ENCODE measurements at regions not wholly inside any gene's neighbourhood (a gene's known extent, or its start where the extent isn't known, plus 50 kb on each side); places are given as distances from the start of the nearest gene placed in this dataset.
"Not testable (repeated sequence)": the region's sequence is repeated elsewhere in the genome, so short reads cannot be mapped to it uniquely, and the experiment has no call there.

GRCh38 chr3:82002491-82002890 is 241.0 kb upstream of the GBE1 start:
- H3K9ac ChIP-seq (ENCODE audit: low read depth, low read length), result no peak overlapping the region
- no peak overlapping the region for H3K4me3 ChIP-seq (ENCODE audit: low read length)
- H3K9me3 ChIP-seq (replicated peaks; ENCODE audit: low read length), result no peaks in the 10 kb centered on the region
- H3K36me3 ChIP-seq (ENCODE audit: insufficient read depth, low read length), result no peaks in the 10 kb centered on the region
- no peak overlapping the region for H3K4me2 ChIP-seq (ENCODE audit: low read length)
- H3K27me3 ChIP-seq (ENCODE audit: control insufficient read depth, insufficient read depth, low read length), result no peaks in the 10 kb centered on the region
- peaks cover 22% of the 10 kb centered on the region for H3K4me1 ChIP-seq (ENCODE audit: control insufficient read depth, insufficient read depth, low read length)

GRCh38 chr3:82001276-82001923 is 240.0 kb upstream of the GBE1 start:
- peaks cover 21% of the 10 kb centered on the region for H3K4me1 ChIP-seq (ENCODE audit: control insufficient read depth, insufficient read depth, low read length)
- H3K4me2 ChIP-seq (ENCODE audit: low read length), result no peak overlapping the region
- no peak overlapping the region for H3K4me3 ChIP-seq (ENCODE audit: low read length)
- H3K9ac ChIP-seq (ENCODE audit: low read depth, low read length), result no peak overlapping the region
- no peaks in the 10 kb centered on the region for H3K9me3 ChIP-seq (replicated peaks; ENCODE audit: low read length)
- no peaks in the 10 kb centered on the region for H3K36me3 ChIP-seq (ENCODE audit: insufficient read depth, low read length)
- no peaks in the 10 kb centered on the region for H3K27me3 ChIP-seq (ENCODE audit: control insufficient read depth, insufficient read depth, low read length)

GRCh38 chr3:82000773-82001172 is 239.3 kb upstream of the GBE1 start:
- H3K9me3 ChIP-seq (replicated peaks; ENCODE audit: low read length), result no peaks in the 10 kb centered on the region
- peaks cover 15% of the 10 kb centered on the region for H3K4me1 ChIP-seq (ENCODE audit: control insufficient read depth, insufficient read depth, low read length)
- no peaks in the 10 kb centered on the region for H3K36me3 ChIP-seq (ENCODE audit: insufficient read depth, low read length)
- no peak overlapping the region for H3K4me3 ChIP-seq (ENCODE audit: low read length)
- no peak overlapping the region for H3K9ac ChIP-seq (ENCODE audit: low read depth, low read length)
- H3K4me2 ChIP-seq (ENCODE audit: low read length), result no peak overlapping the region
- no peaks in the 10 kb centered on the region for H3K27me3 ChIP-seq (ENCODE audit: control insufficient read depth, insufficient read depth, low read length)

GRCh38 chr3:82000350-82000749 is 238.9 kb upstream of the GBE1 start:
- Histone ChIP-seq H3K9me3 (replicated peaks; ENCODE audit: low read length) (no peaks in the 10 kb centered on the region), H3K36me3 (ENCODE audit: insufficient read depth, low read length) (no peaks in the 10 kb centered on the region), H3K4me1 (ENCODE audit: control insufficient read depth, insufficient read depth, low read length) (peaks cover 14% of the 10 kb centered on the region), H3K4me3 (ENCODE audit: low read length) (no peak overlapping the region), H3K27me3 (ENCODE audit: control insufficient read depth, insufficient read depth, low read length) (no peaks in the 10 kb centered on the region), H3K4me2 (ENCODE audit: low read length) (no peak overlapping the region), H3K9ac (ENCODE audit: low read depth, low read length) (no peak overlapping the region)

- Histone ChIP-seq H3K9me3 (replicated peaks; ENCODE audit: low read length) (no peaks in the 10 kb centered on the region), H3K4me2 (ENCODE audit: low read length) (no peak overlapping the region), H3K36me3 (ENCODE audit: insufficient read depth, low read length) (no peaks in the 10 kb centered on the region), H3K4me1 (ENCODE audit: control insufficient read depth, insufficient read depth, low read length) (peaks cover 14% of the 10 kb centered on the region), H3K9ac (ENCODE audit: low read depth, low read length) (no peak overlapping the region), H3K4me3 (ENCODE audit: low read length) (no peak overlapping the region), H3K27me3 (ENCODE audit: control insufficient read depth, insufficient read depth, low read length) (no peaks in the 10 kb centered on the region)
Observed at GRCh38 chr3:81998907-81999306, 237.5 kb upstream of the GBE1 start.

- Histone ChIP-seq H3K4me1 (ENCODE audit: control insufficient read depth, insufficient read depth, low read length) (peaks cover 14% of the 10 kb centered on the region), H3K9ac (ENCODE audit: low read depth, low read length) (no peak overlapping the region), H3K9me3 (replicated peaks; ENCODE audit: low read length) (no peaks in the 10 kb centered on the region), H3K27me3 (ENCODE audit: control insufficient read depth, insufficient read depth, low read length) (no peaks in the 10 kb centered on the region), H3K4me2 (ENCODE audit: low read length) (no peak overlapping the region), H3K36me3 (ENCODE audit: insufficient read depth, low read length) (no peaks in the 10 kb centered on the region), H3K4me3 (ENCODE audit: low read length) (no peak overlapping the region)
Observed at GRCh38 chr3:81998139-81998755, 236.8 kb upstream of the GBE1 start.

- H3K36me3 ChIP-seq (ENCODE audit: insufficient read depth, low read length), result no peaks in the 10 kb centered on the region
- H3K27me3 ChIP-seq (ENCODE audit: control insufficient read depth, insufficient read depth, low read length), result no peaks in the 10 kb centered on the region
- no peak overlapping the region for H3K4me3 ChIP-seq (ENCODE audit: low read length)
Observed at GRCh38 chr3:81997390-81997789, 235.9 kb upstream of the GBE1 start.

GRCh38 chr3:81995329-81995728 is 233.9 kb upstream of the GBE1 start:
- Histone ChIP-seq H3K9me3 (replicated peaks; ENCODE audit: low read length) (no peaks in the 10 kb centered on the region), H3K4me2 (ENCODE audit: low read length) (no peak overlapping the region), H3K9ac (ENCODE audit: low read depth, low read length) (no peak overlapping the region), H3K4me3 (ENCODE audit: low read length) (no peak overlapping the region), H3K36me3 (ENCODE audit: insufficient read depth, low read length) (no peaks in the 10 kb centered on the region), H3K27me3 (ENCODE audit: control insufficient read depth, insufficient read depth, low read length) (no peaks in the 10 kb centered on the region), H3K4me1 (ENCODE audit: control insufficient read depth, insufficient read depth, low read length) (no peaks in the 10 kb centered on the region)

More at GRCh38 chr3:81997390-81997789, 235.9 kb upstream of the GBE1 start:
- Histone ChIP-seq H3K9ac (ENCODE audit: low read depth, low read length) (no peak overlapping the region), H3K9me3 (replicated peaks; ENCODE audit: low read length) (no peaks in the 10 kb centered on the region), H3K4me1 (ENCODE audit: control insufficient read depth, insufficient read depth, low read length) (peaks cover 8% of the 10 kb centered on the region), H3K4me2 (ENCODE audit: low read length) (no peak overlapping the region)

- no peak overlapping the region for H3K4me3 ChIP-seq (ENCODE audit: low read length)
- H3K36me3 ChIP-seq (ENCODE audit: insufficient read depth, low read length), result no peaks in the 10 kb centered on the region
- no peak overlapping the region for H3K4me2 ChIP-seq (ENCODE audit: low read length)
- no peaks in the 10 kb centered on the region for H3K9me3 ChIP-seq (replicated peaks; ENCODE audit: low read length)
- no peaks in the 10 kb centered on the region for H3K4me1 ChIP-seq (ENCODE audit: control insufficient read depth, insufficient read depth, low read length)
- H3K27me3 ChIP-seq (ENCODE audit: control insufficient read depth, insufficient read depth, low read length), result no peaks in the 10 kb centered on the region
- H3K9ac ChIP-seq (ENCODE audit: low read depth, low read length), result no peak overlapping the region
Observed at GRCh38 chr3:81989758-81990157, 228.3 kb upstream of the GBE1 start.

GRCh38 chr3:81989274-81989673 is 227.8 kb upstream of the GBE1 start:
- Histone ChIP-seq H3K4me1 (ENCODE audit: control insufficient read depth, insufficient read depth, low read length) (no peaks in the 10 kb centered on the region), H3K4me3 (ENCODE audit: low read length) (no peak overlapping the region), H3K36me3 (ENCODE audit: insufficient read depth, low read length) (no peaks in the 10 kb centered on the region), H3K4me2 (ENCODE audit: low read length) (no peak overlapping the region), H3K27me3 (ENCODE audit: control insufficient read depth, insufficient read depth, low read length) (no peaks in the 10 kb centered on the region), H3K9me3 (replicated peaks; ENCODE audit: low read length) (no peaks in the 10 kb centered on the region), H3K9ac (ENCODE audit: low read depth, low read length) (no peak overlapping the region)

GRCh38 chr3:81987412-81987811 is 226.0 kb upstream of the GBE1 start:
- not testable (repeated sequence) for H3K4me2 ChIP-seq (ENCODE audit: low read length); H3K4me1 ChIP-seq (ENCODE audit: control insufficient read depth, insufficient read depth, low read length); H3K36me3 ChIP-seq (ENCODE audit: insufficient read depth, low read length); H3K27me3 ChIP-seq (ENCODE audit: control insufficient read depth, insufficient read depth, low read length); H3K4me3 ChIP-seq (ENCODE audit: low read length); H3K9ac ChIP-seq (ENCODE audit: low read depth, low read length); H3K9me3 ChIP-seq (replicated peaks; ENCODE audit: low read length)

All from skeletal muscle satellite cell (primary cell).